ENCODE measurements at regions not wholly inside any gene's neighbourhood (a gene's known extent, or its start where the extent isn't known, plus 50 kb on each side); places are given as distances from the start of the nearest gene placed in this dataset.

- H3K4me1 ChIP-seq (ENCODE audit: control insufficient read depth in 5 of 5, insufficient read depth in 5 of 5, low read length in 5 of 5), result no peaks in the 10 kb centered on the region
- no peak overlapping the region for H3K27ac ChIP-seq (ENCODE audit: low read depth, low read length)
- H3K9me3 ChIP-seq (ENCODE audit: control insufficient read depth in 5 of 5, low read length in 5 of 5), result no peaks in the 10 kb centered on the region
- no peak overlapping the region for H3K9ac ChIP-seq (ENCODE audit: low read length in 5 of 5)
- H3K4me3 ChIP-seq (ENCODE audit: low read depth in 1 of 5, low read length in 5 of 5), result no peak overlapping the region
- no peaks in the 10 kb centered on the region for H3K27me3 ChIP-seq (ENCODE audit: control insufficient read depth in 5 of 5, insufficient read depth in 4 of 5, low read length in 5 of 5)
- H3K36me3 ChIP-seq (ENCODE audit: control insufficient read depth in 5 of 5, insufficient read depth in 5 of 5, low read length in 5 of 5), result no peaks in the 10 kb centered on the region
Observed at GRCh38 chr15:46676233-46677206, 1040.8 kb upstream of the SEMA6D start.

- no peaks in the 10 kb centered on the region for H3K36me3 ChIP-seq (ENCODE audit: control insufficient read depth in 5 of 5, insufficient read depth in 5 of 5, low read length in 5 of 5)
- no peak overlapping the region for H3K27ac ChIP-seq (ENCODE audit: low read depth, low read length)
- H3K4me3 ChIP-seq (ENCODE audit: low read depth in 1 of 5, low read length in 5 of 5), result no peak overlapping the region
- H3K9me3 ChIP-seq (ENCODE audit: control insufficient read depth in 5 of 5, low read length in 5 of 5), result no peaks in the 10 kb centered on the region
- H3K27me3 ChIP-seq (ENCODE audit: control insufficient read depth in 5 of 5, insufficient read depth in 4 of 5, low read length in 5 of 5), result no peaks in the 10 kb centered on the region
- H3K4me1 ChIP-seq (ENCODE audit: control insufficient read depth in 5 of 5, insufficient read depth in 5 of 5, low read length in 5 of 5), result peaks cover 0 to 4% (median 0%) of the 10 kb centered on the region in 5 donors
- H3K9ac ChIP-seq (ENCODE audit: low read length in 5 of 5), result no peak overlapping the region
Observed at GRCh38 chr15:46677491-46677890, 1039.8 kb upstream of the SEMA6D start.

GRCh38 chr15:46681901-46682300, 1035.4 kb upstream of the SEMA6D start:
- Histone ChIP-seq H3K27ac (ENCODE audit: low read depth, low read length) (no peak overlapping the region), H3K9ac (ENCODE audit: low read length in 5 of 5) (no peak overlapping the region), H3K4me1 (ENCODE audit: control insufficient read depth in 5 of 5, insufficient read depth in 5 of 5, low read length in 5 of 5) (peaks cover 0 to 4% (median 0%) of the 10 kb centered on the region in 5 donors), H3K27me3 (ENCODE audit: control insufficient read depth in 5 of 5, insufficient read depth in 4 of 5, low read length in 5 of 5) (no peaks in the 10 kb centered on the region), H3K9me3 (ENCODE audit: control insufficient read depth in 5 of 5, low read length in 5 of 5) (no peaks in the 10 kb centered on the region), H3K4me3 (ENCODE audit: low read depth in 1 of 5, low read length in 5 of 5) (no peak overlapping the region), H3K36me3 (ENCODE audit: control insufficient read depth in 5 of 5, insufficient read depth in 5 of 5, low read length in 5 of 5) (no peaks in the 10 kb centered on the region)

- Histone ChIP-seq H3K4me3 (ENCODE audit: low read depth in 1 of 5, low read length in 5 of 5) (no peak overlapping the region), H3K27ac (ENCODE audit: low read depth, low read length) (no peak overlapping the region), H3K9ac (ENCODE audit: low read length in 5 of 5) (no peak overlapping the region), H3K27me3 (ENCODE audit: control insufficient read depth in 5 of 5, insufficient read depth in 4 of 5, low read length in 5 of 5) (no peaks in the 10 kb centered on the region), H3K36me3 (ENCODE audit: control insufficient read depth in 5 of 5, insufficient read depth in 5 of 5, low read length in 5 of 5) (no peaks in the 10 kb centered on the region), H3K9me3 (ENCODE audit: control insufficient read depth in 5 of 5, low read length in 5 of 5) (no peaks in the 10 kb centered on the region), H3K4me1 (ENCODE audit: control insufficient read depth in 5 of 5, insufficient read depth in 5 of 5, low read length in 5 of 5) (peaks cover 0 to 4% (median 0%) of the 10 kb centered on the region in 5 donors)
Observed at GRCh38 chr15:46682969-46683791, 1034.1 kb upstream of the SEMA6D start.

DNA sequence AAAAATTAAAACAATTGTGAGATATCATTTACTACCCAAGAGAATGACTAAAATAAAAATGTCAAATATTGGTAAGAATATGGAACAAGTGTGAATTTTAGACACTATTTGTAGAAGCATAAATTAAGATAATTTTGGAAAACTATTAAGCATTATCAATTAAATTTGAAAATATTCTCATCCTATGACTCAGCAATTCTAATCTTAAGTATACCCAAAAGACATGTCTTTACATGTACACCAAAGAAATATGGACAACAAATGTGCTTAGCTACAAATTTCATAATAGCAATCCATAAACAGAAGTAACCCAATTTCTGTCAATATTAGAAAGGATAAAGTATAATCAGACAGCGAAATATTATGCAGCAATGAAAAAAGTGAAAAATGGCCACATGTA, 1032.2 kb upstream of the SEMA6D start:
- peaks cover 0 to 4% (median 0%) of the 10 kb centered on the region in 5 donors for H3K4me1 ChIP-seq (ENCODE audit: control insufficient read depth in 5 of 5, insufficient read depth in 5 of 5, low read length in 5 of 5)
- no peaks in the 10 kb centered on the region for H3K36me3 ChIP-seq (ENCODE audit: control insufficient read depth in 5 of 5, insufficient read depth in 5 of 5, low read length in 5 of 5)
- no peak overlapping the region for H3K4me3 ChIP-seq (ENCODE audit: low read depth in 1 of 5, low read length in 5 of 5)
- no peaks in the 10 kb centered on the region for H3K9me3 ChIP-seq (ENCODE audit: control insufficient read depth in 5 of 5, low read length in 5 of 5)
- no peak overlapping the region for H3K9ac ChIP-seq (ENCODE audit: low read length in 5 of 5)
- H3K27ac ChIP-seq (ENCODE audit: low read depth, low read length), result no peak overlapping the region
- H3K27me3 ChIP-seq (ENCODE audit: control insufficient read depth in 5 of 5, insufficient read depth in 4 of 5, low read length in 5 of 5), result no peaks in the 10 kb centered on the region

GRCh38 chr15:46685681-46686080, 1031.6 kb upstream of the SEMA6D start:
- Histone ChIP-seq H3K9ac (ENCODE audit: low read length in 5 of 5) (no peak overlapping the region), H3K4me1 (ENCODE audit: control insufficient read depth in 5 of 5, insufficient read depth in 5 of 5, low read length in 5 of 5) (peaks cover 0 to 4% (median 0%) of the 10 kb centered on the region in 5 donors), H3K27me3 (ENCODE audit: control insufficient read depth in 5 of 5, insufficient read depth in 4 of 5, low read length in 5 of 5) (no peaks in the 10 kb centered on the region), H3K36me3 (ENCODE audit: control insufficient read depth in 5 of 5, insufficient read depth in 5 of 5, low read length in 5 of 5) (no peaks in the 10 kb centered on the region), H3K4me3 (ENCODE audit: low read depth in 1 of 5, low read length in 5 of 5) (no peak overlapping the region), H3K9me3 (ENCODE audit: control insufficient read depth in 5 of 5, low read length in 5 of 5) (no peaks in the 10 kb centered on the region), H3K27ac (ENCODE audit: low read depth, low read length) (no peak overlapping the region)

DNA sequence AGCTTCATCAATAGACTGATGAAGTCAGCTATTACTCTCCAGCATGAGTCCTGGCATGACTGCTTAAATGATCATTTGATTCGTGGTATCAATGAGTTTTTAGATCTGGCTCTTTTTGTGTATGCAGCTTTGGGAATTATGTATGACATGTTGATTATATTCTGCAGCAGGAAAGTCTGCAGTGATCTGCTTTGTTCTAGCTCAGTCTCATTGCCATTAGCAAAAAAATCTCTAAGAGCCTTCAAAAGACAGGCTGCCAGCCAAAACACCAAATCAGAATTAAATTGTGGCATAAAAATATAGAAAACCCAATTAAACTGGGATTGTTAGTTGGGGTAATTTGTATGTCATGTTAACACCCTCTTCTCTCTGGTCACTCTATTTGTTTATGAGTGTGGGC, 1021.0 kb upstream of the SEMA6D start:
- Histone ChIP-seq H3K36me3 (ENCODE audit: control insufficient read depth in 5 of 5, insufficient read depth in 5 of 5, low read length in 5 of 5) (no peaks in the 10 kb centered on the region), H3K9ac (ENCODE audit: low read length in 5 of 5) (no peak overlapping the region), H3K4me3 (ENCODE audit: low read depth in 1 of 5, low read length in 5 of 5) (no peak overlapping the region), H3K27me3 (ENCODE audit: control insufficient read depth in 5 of 5, insufficient read depth in 4 of 5, low read length in 5 of 5) (no peaks in the 10 kb centered on the region), H3K4me1 (ENCODE audit: control insufficient read depth in 5 of 5, insufficient read depth in 5 of 5, low read length in 5 of 5) (no peaks in the 10 kb centered on the region), H3K27ac (ENCODE audit: low read depth, low read length) (no peak overlapping the region), H3K9me3 (ENCODE audit: control insufficient read depth in 5 of 5, low read length in 5 of 5) (no peaks in the 10 kb centered on the region)

GRCh38 chr15:46701346-46701745, 1016.0 kb upstream of the SEMA6D start:
- no peak overlapping the region for H3K4me3 ChIP-seq (ENCODE audit: low read depth in 1 of 5, low read length in 5 of 5)
- no peaks in the 10 kb centered on the region for H3K27me3 ChIP-seq (ENCODE audit: control insufficient read depth in 5 of 5, insufficient read depth in 4 of 5, low read length in 5 of 5)
- no peaks in the 10 kb centered on the region for H3K4me1 ChIP-seq (ENCODE audit: control insufficient read depth in 5 of 5, insufficient read depth in 5 of 5, low read length in 5 of 5)

GRCh38 chr15:46701896-46702295, 1015.4 kb upstream of the SEMA6D start:
- no peaks in the 10 kb centered on the region for H3K36me3 ChIP-seq (ENCODE audit: control insufficient read depth in 5 of 5, insufficient read depth in 5 of 5, low read length in 5 of 5)
- no peaks in the 10 kb centered on the region for H3K27me3 ChIP-seq (ENCODE audit: control insufficient read depth in 5 of 5, insufficient read depth in 4 of 5, low read length in 5 of 5)
- no peaks in the 10 kb centered on the region for H3K9me3 ChIP-seq (ENCODE audit: control insufficient read depth in 5 of 5, low read length in 5 of 5)
- no peak overlapping the region for H3K9ac ChIP-seq (ENCODE audit: low read length in 5 of 5)
- H3K4me3 ChIP-seq (ENCODE audit: low read depth in 1 of 5, low read length in 5 of 5), result no peak overlapping the region
- H3K27ac ChIP-seq (ENCODE audit: low read depth, low read length), result no peak overlapping the region
- no peaks in the 10 kb centered on the region for H3K4me1 ChIP-seq (ENCODE audit: control insufficient read depth in 5 of 5, insufficient read depth in 5 of 5, low read length in 5 of 5)

More at GRCh38 chr15:46701346-46701745, 1016.0 kb upstream of the SEMA6D start:
- no peaks in the 10 kb centered on the region for H3K36me3 ChIP-seq (ENCODE audit: control insufficient read depth in 5 of 5, insufficient read depth in 5 of 5, low read length in 5 of 5)
- H3K9me3 ChIP-seq (ENCODE audit: control insufficient read depth in 5 of 5, low read length in 5 of 5), result no peaks in the 10 kb centered on the region
- H3K27ac ChIP-seq (ENCODE audit: low read depth, low read length), result no peak overlapping the region
- H3K9ac ChIP-seq (ENCODE audit: low read length in 5 of 5), result no peak overlapping the region

Measured in subcutaneous abdominal adipose tissue (tissue), 5 donors.